HCT116 (cell line): ENCODE measurements at regions not wholly inside any gene's neighbourhood (a gene's known extent, or its start where the extent isn't known, plus 50 kb on each side); places are given as distances from the start of the nearest gene placed in this dataset.

ENCODE experiments used
- ATAC-seq: fragments of 200-7000 bp; cut with Tn5 transposase; 2 replicates; pipeline ENCODE4 v1.9.1; 2020; ENCODE audit warnings: mild to moderate bottlenecking, moderate library complexity
- BruUV-seq: library from RNA; stranded (reverse); fragments of 400-500 nt; replicated peaks from 2 replicates; lab custom pipeline; 2021; lab: Mats Ljungman, UMichigan
- CTCF ChIA-PET: fragments of 300-600 bp; sonication (Branson Sonifier 250); formaldehyde crosslinking; loops from one replicate; lab custom pipeline; 2021; ENCODE audit warnings: antibody characterized with exemption; lab: Charles Lee
- POLR2A ChIA-PET: fragments of 300-600, 350-600 bp; sonication (Branson Sonifier 250); formaldehyde crosslinking; loops from one replicate; lab custom pipeline; 2021; ENCODE audit warnings: antibody characterized with exemption; lab: Charles Lee
- RAD21 ChIA-PET, 2 experiments: fragments of 300-600 bp; sonication (Branson Sonifier 250); formaldehyde crosslinking; loops; one replicate each; lab custom pipeline; 2023; ENCODE audit warnings: low total read pairs in 2 of 2; ENCODE audit not compliant: uncharacterized antibody in 2 of 2, unreplicated experiment in 2 of 2, low non-redundant PET in 1 of 2; lab: Charles Lee
- DNase-seq: peaks from one replicate; pipeline ENCODE4 v3.0.0-alpha.2; 2010; ENCODE audit warnings: low read depth, low spot score
- H2AFZ ChIP-seq: fragments of 200-600 bp; shearing (Covaris generic), sonication (generic); 2 replicates; pipeline ENCODE4 v1.6.1; 2017; ENCODE audit warnings: low read depth, mixed run types, mixed read lengths, antibody characterized with exemption, low read length; ENCODE audit not compliant: poor library complexity, severe bottlenecking
- H3K27ac ChIP-seq: 2 replicates; pipeline ENCODE4 v1.5.1; 2012; ENCODE audit warnings: low read depth, low read length
- H3K27me3 ChIP-seq: fragments of 200-600 bp; sonication (generic); 2 replicates; pipeline ENCODE4 v1.6.1; 2016; ENCODE audit warnings: mixed run types, low read length, mixed read lengths; ENCODE audit not compliant: insufficient read depth
- H3K36me3 ChIP-seq, 2 experiments: fragments of 200-500 bp in 1 of 2; fragments of 200-600 bp in 1 of 2; sonication (Bioruptor generic) in 1 of 2; sonication (generic) in 1 of 2; 2 replicates each; pipeline versions ENCODE4 v1.5.1 to v1.6.1; 2014 to 2016; ENCODE audit warnings: low read length in 2 of 2, inconsistent platforms in 1 of 2, mixed read lengths in 1 of 2, mixed run types in 1 of 2; ENCODE audit not compliant: insufficient read depth in 2 of 2, control insufficient read depth in 1 of 2
- H3K4me1 ChIP-seq, 2 experiments: fragments of 200-600 bp in 1 of 2; sonication (generic) in 1 of 2; 2 replicates each; pipeline versions ENCODE4 v1.5.1 to v1.6.1; 2012 to 2017; ENCODE audit warnings: low read length in 2 of 2, inconsistent platforms in 1 of 2, mild to moderate bottlenecking in 1 of 2, mixed read lengths in 1 of 2, mixed run types in 1 of 2, moderate library complexity in 1 of 2; ENCODE audit not compliant: insufficient read depth in 2 of 2, control insufficient read depth in 1 of 2
- H3K4me2 ChIP-seq: fragments of 200-600 bp; sonication (generic); 2 replicates; pipeline ENCODE4 v1.6.1; 2017; ENCODE audit warnings: mixed run types, low read length, mixed read lengths
- H3K4me3 ChIP-seq, 2 experiments: fragments of 200-600 bp in 1 of 2; sonication (generic) in 1 of 2; replicated peaks in 1 of 2; 2 replicates each; pipeline ENCODE4 v1.5.1; 2011 to 2016; ENCODE audit warnings: low read length in 2 of 2, control low read depth in 1 of 2, low read depth in 1 of 2, mild to moderate bottlenecking in 1 of 2, mixed read lengths in 1 of 2, mixed run types in 1 of 2
- H3K79me2 ChIP-seq: fragments of 200-600 bp; sonication (generic); 2 replicates; pipeline ENCODE4 v1.6.1; 2017; ENCODE audit warnings: mild to moderate bottlenecking, mixed run types, low read length, moderate library complexity, mixed read lengths; ENCODE audit not compliant: insufficient read depth
- H3K9ac ChIP-seq: fragments of 200-600 bp; sonication (generic); 2 replicates; pipeline ENCODE4 v1.6.1; 2016; ENCODE audit warnings: low read length, mixed read lengths
- H3K9me2 ChIP-seq: fragments of 200-600 bp; sonication (generic), shearing (Covaris generic); 2 replicates; pipeline ENCODE4 v1.6.1; 2017; ENCODE audit warnings: mixed run types, mild to moderate bottlenecking, moderate library complexity; ENCODE audit not compliant: insufficient read depth
- H3K9me3 ChIP-seq, 2 experiments: fragments of 200-500 bp in 1 of 2; fragments of 200-600 bp in 1 of 2; sonication (Bioruptor generic) in 1 of 2; sonication (generic) in 1 of 2; 2 replicates each; pipeline ENCODE4 v1.6.1; 2014 to 2017; ENCODE audit warnings: low read length in 2 of 2, mixed read lengths in 2 of 2, inconsistent platforms in 1 of 2, low read depth in 1 of 2, mild to moderate bottlenecking in 1 of 2, mixed run types in 1 of 2, moderate library complexity in 1 of 2; ENCODE audit not compliant: control insufficient read depth in 1 of 2, insufficient read depth in 1 of 2
- H4K20me1 ChIP-seq: fragments of 200-600 bp; sonication (generic), shearing (Covaris generic); 2 replicates; pipeline ENCODE4 v1.6.1; 2017; ENCODE audit warnings: mixed run types, mild to moderate bottlenecking, moderate library complexity; ENCODE audit not compliant: insufficient read depth
- ATF3 ChIP-seq: IDR thresholded peaks from 2 replicates; pipeline ENCODE4 v1.6.1; 2012
- CEBPB ChIP-seq: IDR thresholded peaks from 2 replicates; pipeline ENCODE4 v1.6.1; 2012; ENCODE audit warnings: low read depth
- CTCF ChIP-seq, 3 experiments: fragments of 200-600 bp in 1 of 3; sonication (generic) in 1 of 3; IDR thresholded peaks in 2 of 3; conservative IDR thresholded peaks in 1 of 3; 2 replicates each; pipeline ENCODE4 v1.5.1; 2012 to 2017; ENCODE audit warnings: low read depth in 2 of 3, low read length in 2 of 3, antibody characterized with exemption in 1 of 3, borderline replicate concordance in 1 of 3, control low read depth in 1 of 3, mild to moderate bottlenecking in 1 of 3, mixed read lengths in 1 of 3, mixed run types in 1 of 3, moderate library complexity in 1 of 3; ENCODE audit not compliant: insufficient read depth in 1 of 3
- EGR1 ChIP-seq: IDR thresholded peaks from 2 replicates; pipeline ENCODE4 v1.6.1; 2012; ENCODE audit warnings: low read depth
- MAX ChIP-seq: IDR thresholded peaks from 2 replicates; pipeline ENCODE4 v1.6.1; 2012
- RAD21 ChIP-seq: IDR thresholded peaks from 2 replicates; pipeline ENCODE4 v1.6.1; 2012; ENCODE audit warnings: low read depth, mild to moderate bottlenecking
- SIN3A ChIP-seq: IDR thresholded peaks from 2 replicates; pipeline ENCODE4 v1.6.1; 2012; ENCODE audit warnings: low read depth
- ZNF274 ChIP-seq: fragments of 200-500 bp; sonication (Bioruptor generic); IDR thresholded peaks from 2 replicates; pipeline ENCODE4 v1.6.1; 2014; ENCODE audit warnings: mild to moderate bottlenecking, low read depth, low read length, inconsistent platforms
- intact Hi-C: fragments of 100-400 bp; cut with micrococcal nuclease; formaldehyde crosslinking; loops from 2 replicates; pipeline ENCODE4 v1.10.0; 2022

GRCh38 chr5:72557167-72558045 lies 50.2 kb upstream of the ZNF366 start:
- TF ChIP-seq MAX (no peak), CTCF (IDR thresholded peaks at IDR 0.05 in 2 of 3, conservative IDR thresholded peaks at IDR 0.05 in 1 of 3; ENCODE audit: borderline replicate concordance in 1 of 3, insufficient read depth in 1 of 3, low read depth in 2 of 3, low read length in 2 of 3) (no peak), ZNF274 (no peak), CEBPB (no peak), EGR1 (no peak), ATF3 (no peak), SIN3A (no peak), RAD21 (no peak)
- no peak for ATAC-seq
- no peak for DNase-seq
- H3K79me2 ChIP-seq = no peaks in the 10 kb centered on the region
- H4K20me1 ChIP-seq = no peaks in the 10 kb centered on the region
- ChIA-PET POLR2A (no interaction called here), RAD21 (no interaction called here), CTCF (no interaction called here)
- no peak overlapping the region for H2AFZ ChIP-seq
- no peaks in the 10 kb centered on the region for H3K36me3 ChIP-seq
- H3K4me1 ChIP-seq = no peaks in the 10 kb centered on the region
- intact Hi-C loops = no loop called here
- no peak overlapping the region for H3K4me3 ChIP-seq
- BruUV-seq = no TSS peak
- no peak overlapping the region for H3K9ac ChIP-seq
- no peaks in the 10 kb centered on the region for H3K9me2 ChIP-seq
- H3K27me3 ChIP-seq = no peaks in the 10 kb centered on the region
- no peak overlapping the region for H3K27ac ChIP-seq
- H3K4me2 ChIP-seq = no peak overlapping the region
- H3K9me3 ChIP-seq = no peaks in the 10 kb centered on the region
